Effector memory CD4-positive, alpha-beta T cell (primary cell): ENCODE measurements at regions not wholly inside any gene's neighbourhood (a gene's known extent, or its start where the extent isn't known, plus 50 kb on each side); places are given as distances from the start of the nearest gene placed in this dataset.
"Not testable (repeated sequence)": the region's sequence is repeated elsewhere in the genome, so short reads cannot be mapped to it uniquely, and the experiment has no call there.

Experiments used
- DNase-seq, 3 donors: peaks; one replicate each; pipeline ENCODE4 v3.0.0-alpha.2; 2020
- H3K27ac ChIP-seq: 2 replicates; pipeline ENCODE4 v1.7.0; 2013; ENCODE audit warnings: mild to moderate bottlenecking, low read length, moderate library complexity; ENCODE audit not compliant: insufficient read depth, poor library complexity, severe bottlenecking
- H3K27me3 ChIP-seq: replicated peaks from 2 replicates; pipeline ENCODE4 v1.7.0; 2013; ENCODE audit warnings: mild to moderate bottlenecking, low read length; ENCODE audit not compliant: insufficient read depth, control insufficient read depth, poor library complexity, severe bottlenecking
- H3K36me3 ChIP-seq: 2 replicates; pipeline ENCODE4 v1.7.0; 2013; ENCODE audit warnings: mild to moderate bottlenecking, low read length, moderate library complexity; ENCODE audit not compliant: control insufficient read depth, insufficient read depth
- H3K4me1 ChIP-seq: 2 replicates; pipeline ENCODE4 v1.7.0; 2013; ENCODE audit warnings: low read length, mild to moderate bottlenecking; ENCODE audit not compliant: control insufficient read depth, insufficient read depth, poor library complexity, severe bottlenecking
- H3K4me3 ChIP-seq: 2 replicates; pipeline ENCODE4 v1.7.0; 2013; ENCODE audit warnings: low read length, low read depth, mild to moderate bottlenecking; ENCODE audit not compliant: insufficient read depth, poor library complexity, severe bottlenecking
- H3K9me3 ChIP-seq: 2 replicates; pipeline ENCODE4 v1.7.0; 2013; ENCODE audit warnings: mild to moderate bottlenecking, low read length, moderate library complexity; ENCODE audit not compliant: control insufficient read depth

- Histone ChIP-seq H3K27ac (no peak overlapping the region), H3K4me3 (no peak overlapping the region), H3K9me3 (no peaks in the 10 kb centered on the region), H3K4me1 (no peaks in the 10 kb centered on the region), H3K27me3 (no peaks in the 10 kb centered on the region), H3K36me3 (no peaks in the 10 kb centered on the region)
- no peak for DNase-seq
Measured at GRCh38 chr6:99668036-99668705, 61.5 kb downstream of the PRDM13 start.

GRCh38 chr6:99689916-99690685, 83.5 kb downstream of the PRDM13 start:
- Histone ChIP-seq H3K4me1 (no peaks in the 10 kb centered on the region), H3K4me3 (no peak overlapping the region), H3K27ac (no peak overlapping the region), H3K36me3 (no peaks in the 10 kb centered on the region), H3K9me3 (no peaks in the 10 kb centered on the region), H3K27me3 (no peaks in the 10 kb centered on the region)
- no peak for DNase-seq

- H3K4me3 ChIP-seq, H3K9me3 ChIP-seq, H3K4me1 ChIP-seq, H3K27me3 ChIP-seq, DNase-seq, H3K27ac ChIP-seq, H3K36me3 ChIP-seq: not testable (repeated sequence)
Measured at GRCh38 chr6:99702287-99702686, 95.7 kb downstream of the PRDM13 start.

- no peaks in the 10 kb centered on the region for H3K36me3 ChIP-seq
- DNase-seq: no peak
- H3K4me3 ChIP-seq: no peak overlapping the region
- H3K27ac ChIP-seq: no peak overlapping the region
- H3K4me1 ChIP-seq: no peaks in the 10 kb centered on the region
- H3K9me3 ChIP-seq: no peaks in the 10 kb centered on the region
- H3K27me3 ChIP-seq: no peaks in the 10 kb centered on the region
Measured at GRCh38 chr6:99709062-99709461, 102.4 kb downstream of the PRDM13 start.

- no peaks in the 10 kb centered on the region for H3K36me3 ChIP-seq
- DNase-seq: no peak
- no peak overlapping the region for H3K27ac ChIP-seq
- no peak overlapping the region for H3K4me3 ChIP-seq
- no peaks in the 10 kb centered on the region for H3K9me3 ChIP-seq
- H3K4me1 ChIP-seq: no peaks in the 10 kb centered on the region
- no peaks in the 10 kb centered on the region for H3K27me3 ChIP-seq
Measured at GRCh38 chr6:99711302-99711701, 104.7 kb downstream of the PRDM13 start.

GRCh38 chr6:99711925-99712324, 105.3 kb downstream of the PRDM13 start:
- H3K4me1 ChIP-seq: no peaks in the 10 kb centered on the region
- H3K4me3 ChIP-seq: no peak overlapping the region
- DNase-seq: no peak
- no peak overlapping the region for H3K27ac ChIP-seq
- no peaks in the 10 kb centered on the region for H3K9me3 ChIP-seq
- H3K36me3 ChIP-seq: no peaks in the 10 kb centered on the region
- H3K27me3 ChIP-seq: no peaks in the 10 kb centered on the region

GRCh38 chr6:99712519-99712918, 105.9 kb downstream of the PRDM13 start:
- no peaks in the 10 kb centered on the region for H3K4me1 ChIP-seq
- H3K27ac ChIP-seq: no peak overlapping the region

GRCh38 chr6:99722043-99722442, 115.4 kb downstream of the PRDM13 start:
- not testable (repeated sequence) for H3K4me1 ChIP-seq, H3K27ac ChIP-seq, H3K36me3 ChIP-seq, H3K4me3 ChIP-seq, H3K9me3 ChIP-seq, DNase-seq, H3K27me3 ChIP-seq

More at GRCh38 chr6:99712519-99712918, 105.9 kb downstream of the PRDM13 start:
- no peaks in the 10 kb centered on the region for H3K27me3 ChIP-seq
- no peak for DNase-seq
- H3K36me3 ChIP-seq: no peaks in the 10 kb centered on the region
- H3K4me3 ChIP-seq: no peak overlapping the region
- no peaks in the 10 kb centered on the region for H3K9me3 ChIP-seq

GRCh38 chr6:99730237-99730636, 123.6 kb downstream of the PRDM13 start:
- H3K4me3 ChIP-seq, DNase-seq, H3K27me3 ChIP-seq, H3K9me3 ChIP-seq, H3K36me3 ChIP-seq, H3K4me1 ChIP-seq, H3K27ac ChIP-seq: not testable (repeated sequence)

GRCh38 chr6:99736302-99736701, 129.7 kb downstream of the PRDM13 start:
- Histone ChIP-seq H3K4me1 (no peaks in the 10 kb centered on the region), H3K9me3 (no peaks in the 10 kb centered on the region), H3K4me3 (no peak overlapping the region), H3K36me3 (no peaks in the 10 kb centered on the region), H3K27ac (no peak overlapping the region), H3K27me3 (peaks cover 5% of the 10 kb centered on the region)
- no peak for DNase-seq
